ENCODE measurements at regions not wholly inside any gene's neighbourhood (a gene's known extent, or its start where the extent isn't known, plus 50 kb on each side); places are given as distances from the start of the nearest gene placed in this dataset.

DNA sequence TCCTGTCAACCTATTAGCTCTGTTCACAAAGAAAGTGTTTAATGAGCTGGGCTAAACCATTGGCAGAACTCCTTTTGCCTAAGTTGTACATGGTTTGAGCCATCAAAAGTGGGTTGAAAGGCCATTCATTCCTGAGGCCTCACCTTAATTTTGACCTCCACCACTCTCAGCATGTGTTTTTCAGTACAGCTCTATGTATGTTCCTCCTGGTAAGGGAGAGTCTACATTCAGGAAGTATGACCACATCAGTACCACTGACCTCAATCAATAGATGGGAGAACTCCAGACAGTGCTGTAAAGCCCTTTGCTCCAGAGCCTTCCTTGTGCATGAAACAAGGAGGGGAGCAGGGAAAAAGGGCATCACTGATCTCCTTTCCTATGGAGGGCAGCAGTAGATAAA is 87.8 kb upstream of the CARD18 start:
- TF ChIP-seq CTCF (IDR thresholded peaks at IDR 0.05) = no peak
- Mint-ChIP-seq H3K4me1 (ENCODE audit: low read depth) (no peaks in the 10 kb centered on the region), H3K27me3 (ENCODE audit: low read depth) (peaks cover 62% of the 10 kb centered on the region), H3K4me3 (ENCODE audit: unreplicated experiment) (no peak overlapping the region), H3K36me3 (ENCODE audit: low read depth) (no peaks in the 10 kb centered on the region), H3K27ac (ENCODE audit: unreplicated experiment) (no peak overlapping the region), H3K9me3 (ENCODE audit: low read depth) (no peaks in the 10 kb centered on the region)
- DNase-seq (ENCODE audit: low spot score) = no peak

GRCh38 chr11:105226766-105227165 is 87.2 kb upstream of the CARD18 start:
- H3K27me3 Mint-ChIP-seq (ENCODE audit: low read depth) = peaks cover 62% of the 10 kb centered on the region
- H3K4me1 Mint-ChIP-seq (ENCODE audit: low read depth) = no peaks in the 10 kb centered on the region
- H3K36me3 Mint-ChIP-seq (ENCODE audit: low read depth) = no peaks in the 10 kb centered on the region
- no peak for TF ChIP-seq CTCF (IDR thresholded peaks at IDR 0.05)
- no peak for DNase-seq (ENCODE audit: low spot score)
- no peak overlapping the region for H3K27ac Mint-ChIP-seq (ENCODE audit: unreplicated experiment)
- H3K9me3 Mint-ChIP-seq (ENCODE audit: low read depth) = no peaks in the 10 kb centered on the region
- no peak overlapping the region for H3K4me3 Mint-ChIP-seq (ENCODE audit: unreplicated experiment)

DNA sequence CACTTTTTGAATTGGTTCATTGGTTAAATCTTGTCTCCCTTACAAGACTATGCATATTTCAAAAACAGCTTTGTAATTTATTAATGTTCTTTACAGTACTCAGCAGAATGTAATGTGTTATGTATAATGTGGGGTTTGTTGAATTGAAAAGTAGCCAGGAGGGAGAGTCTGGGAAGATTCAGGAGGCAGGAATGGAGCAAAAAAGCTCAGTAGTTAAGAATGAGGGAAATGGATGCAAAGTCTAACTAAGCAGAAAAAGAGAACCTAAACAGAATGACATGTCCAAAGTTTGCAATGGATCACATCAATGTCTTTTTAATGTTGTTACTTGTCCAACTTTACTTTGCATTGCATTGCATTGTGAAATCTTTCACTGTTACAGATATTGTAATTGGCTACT is 86.5 kb upstream of the CARD18 start:
- TF ChIP-seq CTCF (IDR thresholded peaks at IDR 0.05) = no peak
- Mint-ChIP-seq H3K4me1 (ENCODE audit: low read depth) (no peaks in the 10 kb centered on the region), H3K4me3 (ENCODE audit: unreplicated experiment) (no peak overlapping the region), H3K36me3 (ENCODE audit: low read depth) (no peaks in the 10 kb centered on the region), H3K27me3 (ENCODE audit: low read depth) (peaks cover 60% of the 10 kb centered on the region), H3K27ac (ENCODE audit: unreplicated experiment) (no peak overlapping the region), H3K9me3 (ENCODE audit: low read depth) (no peaks in the 10 kb centered on the region)
- DNase-seq (ENCODE audit: low spot score) = no peak

DNA sequence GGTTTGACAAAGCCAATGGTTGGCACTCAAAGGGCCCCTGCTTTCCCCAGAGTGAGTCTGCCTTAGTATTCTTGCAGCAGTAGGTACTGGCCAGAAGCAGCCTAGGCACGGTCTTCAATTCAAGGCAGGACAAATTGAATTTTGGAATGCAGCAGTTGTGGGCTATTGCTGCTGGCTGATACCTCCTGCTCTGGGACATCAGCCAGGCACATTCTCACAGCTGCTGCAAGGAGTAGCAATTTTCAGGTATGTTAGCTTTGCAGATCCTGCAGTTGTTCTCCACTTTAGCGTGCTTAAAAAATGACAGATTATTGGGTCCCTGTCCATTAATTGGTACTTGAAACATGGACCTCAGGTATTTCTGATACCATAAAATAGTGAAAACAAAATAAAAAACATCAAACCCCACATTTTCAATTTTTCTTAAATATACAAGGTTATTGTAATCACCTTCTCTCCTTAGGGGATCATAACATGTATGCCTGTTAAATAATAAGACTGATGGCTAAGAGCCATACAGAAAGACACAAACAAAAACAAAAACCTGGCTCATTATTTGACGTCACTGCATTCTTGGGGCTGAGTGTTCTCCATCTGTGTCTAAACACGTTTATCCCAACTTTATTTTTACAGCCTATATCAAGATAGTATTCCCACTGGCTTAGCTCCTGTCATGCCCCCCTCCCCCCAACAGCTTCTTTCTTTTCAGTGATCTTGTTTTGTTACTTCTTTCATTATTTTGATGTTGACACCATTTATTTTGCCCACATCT is 85.1 kb upstream of the CARD18 start:
- Mint-ChIP-seq H3K36me3 (ENCODE audit: low read depth) (no peaks in the 10 kb centered on the region), H3K9me3 (ENCODE audit: low read depth) (no peaks in the 10 kb centered on the region), H3K4me3 (ENCODE audit: unreplicated experiment) (no peak overlapping the region), H3K27ac (ENCODE audit: unreplicated experiment) (no peak overlapping the region), H3K4me1 (ENCODE audit: low read depth) (no peaks in the 10 kb centered on the region), H3K27me3 (ENCODE audit: low read depth) (peaks cover 53% of the 10 kb centered on the region)
- DNase-seq (ENCODE audit: low spot score) = no peak
- no peak for TF ChIP-seq CTCF (IDR thresholded peaks at IDR 0.05)

GRCh38 chr11:105220121-105220520 is 80.6 kb upstream of the CARD18 start:
- Mint-ChIP-seq H3K4me3 (ENCODE audit: unreplicated experiment) (no peak overlapping the region), H3K36me3 (ENCODE audit: low read depth) (no peaks in the 10 kb centered on the region), H3K9me3 (ENCODE audit: low read depth) (no peaks in the 10 kb centered on the region), H3K27ac (ENCODE audit: unreplicated experiment) (no peak overlapping the region), H3K4me1 (ENCODE audit: low read depth) (no peaks in the 10 kb centered on the region), H3K27me3 (ENCODE audit: low read depth) (peaks cover 55% of the 10 kb centered on the region)
- no peak for TF ChIP-seq CTCF (IDR thresholded peaks at IDR 0.05)
- no peak for DNase-seq (ENCODE audit: low spot score)
